ENCODE measurements at regions not wholly inside any gene's neighbourhood (a gene's known extent, or its start where the extent isn't known, plus 50 kb on each side); places are given as distances from the start of the nearest gene placed in this dataset.

DNA sequence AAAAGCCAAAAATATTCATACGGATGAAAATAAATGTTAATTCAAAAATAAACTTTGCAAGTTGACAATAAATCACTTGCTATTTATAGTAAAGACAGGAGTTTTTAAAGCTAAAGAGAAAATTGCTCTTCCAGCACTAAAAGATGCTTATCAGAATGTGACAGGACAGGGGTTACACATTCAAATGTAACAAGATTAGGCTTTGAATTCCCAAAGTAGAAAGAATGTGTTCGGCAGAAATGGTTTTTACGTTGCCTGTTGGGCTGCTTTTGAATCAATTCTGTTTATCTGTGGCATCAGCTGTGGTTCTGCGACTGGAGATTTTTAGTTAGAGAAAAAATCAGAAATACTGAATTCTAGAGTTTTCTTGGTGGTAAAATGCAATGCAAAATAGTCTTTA is 669.4 kb downstream of the CPS1 start:
- no peak for DNase-seq (ENCODE audit: low read depth)

- no peak for DNase-seq (ENCODE audit: low read depth)
Measured at GRCh38 chr2:211228559-211228958, 672.2 kb downstream of the CPS1 start.

- DNase-seq (ENCODE audit: low read depth), result no peak
Measured at GRCh38 chr2:211237586-211238275, 681.3 kb downstream of the CPS1 start.

DNA sequence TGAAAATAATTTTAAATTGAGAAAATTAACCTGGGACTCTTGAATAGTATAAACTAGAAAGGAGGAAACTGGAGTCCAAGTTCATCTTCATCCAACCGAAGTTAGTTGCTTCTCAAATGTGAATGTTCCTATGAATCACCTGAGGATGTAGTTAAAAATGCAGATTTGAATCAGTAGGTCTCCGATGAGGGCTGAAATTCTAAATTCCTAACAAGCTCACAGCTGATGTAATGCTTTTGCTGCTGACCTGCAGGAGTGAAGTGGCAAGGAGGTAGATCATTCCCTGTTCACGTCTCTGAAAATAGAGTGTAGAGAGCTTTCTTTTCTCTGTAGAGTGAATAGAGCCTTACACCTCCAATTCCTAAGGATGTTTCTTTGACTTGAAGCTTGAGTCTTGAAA is 685.5 kb downstream of the CPS1 start:
- no peak for DNase-seq (ENCODE audit: low read depth)

GRCh38 chr2:211247751-211248150 is 691.4 kb downstream of the CPS1 start:
- no peak for DNase-seq (ENCODE audit: low read depth)

DNA sequence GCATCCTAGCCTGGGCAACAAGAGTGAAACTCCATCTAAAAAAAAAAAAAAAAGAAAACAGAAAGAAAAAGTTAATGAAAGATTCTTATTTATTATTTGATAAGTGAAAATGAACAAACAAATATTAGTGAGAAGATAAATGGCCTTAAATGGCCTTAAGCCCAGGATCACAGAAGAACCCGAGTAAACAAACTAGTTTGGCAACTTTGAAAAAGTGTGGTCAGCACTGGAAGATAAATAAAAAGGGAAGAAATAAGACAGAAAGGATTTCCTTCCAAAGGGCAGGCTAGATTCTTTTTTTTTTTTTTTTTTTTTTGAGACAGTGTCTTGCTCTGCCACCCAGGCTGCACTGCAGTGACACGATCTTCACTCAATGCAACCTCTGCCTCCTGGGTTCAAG is 692.4 kb downstream of the CPS1 start:
- no peak for DNase-seq (ENCODE audit: low read depth)

- DNase-seq (ENCODE audit: low read depth), result no peak
Measured at GRCh38 chr2:211251016-211251415, 694.6 kb downstream of the CPS1 start.

DNA sequence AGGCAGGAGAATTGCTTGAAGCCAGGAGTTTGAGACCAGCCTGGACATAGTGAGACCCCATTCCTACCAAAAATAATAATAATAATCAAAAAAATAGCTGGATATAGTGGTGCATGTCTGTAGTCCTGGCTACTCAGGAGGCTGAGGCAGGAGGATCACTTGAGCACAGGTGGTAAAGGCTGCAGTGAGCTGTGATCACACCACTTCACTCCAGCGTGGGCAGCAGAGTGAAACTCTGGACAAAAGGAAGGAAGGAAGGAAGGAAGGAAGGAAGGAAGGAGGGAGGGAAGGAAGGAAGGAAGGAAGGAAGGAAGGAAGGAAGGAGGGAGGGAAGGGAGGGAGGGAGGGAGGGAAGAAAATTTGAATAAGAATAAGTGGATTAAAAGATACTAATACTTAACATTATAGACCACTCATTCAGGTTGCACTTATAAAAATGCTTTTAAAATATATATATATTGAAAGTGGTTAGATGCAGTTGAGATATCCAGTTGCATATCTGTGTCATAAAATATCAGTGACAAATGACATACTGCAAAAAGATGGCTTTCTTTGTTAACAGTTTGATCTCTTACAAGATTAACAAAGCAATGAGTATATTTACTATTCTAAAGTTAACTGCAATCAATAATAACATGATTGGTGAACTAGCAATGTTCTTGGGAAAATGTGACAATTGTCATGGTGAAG is 702.4 kb downstream of the CPS1 start:
- DNase-seq (ENCODE audit: low read depth), result no peak

- DNase-seq (ENCODE audit: low read depth), result no peak
Measured at GRCh38 chr2:211259831-211260476, 703.6 kb downstream of the CPS1 start.

GRCh38 chr2:211270257-211270656 is 713.9 kb downstream of the CPS1 start:
- DNase-seq (ENCODE audit: low read depth), result no peak

GRCh38 chr2:211281430-211282073 is 725.2 kb downstream of the CPS1 start:
- DNase-seq (ENCODE audit: low read depth), result no peak

- no peak for DNase-seq (ENCODE audit: low read depth)
Measured at GRCh38 chr2:211302676-211303075, 746.3 kb downstream of the CPS1 start.

DNA sequence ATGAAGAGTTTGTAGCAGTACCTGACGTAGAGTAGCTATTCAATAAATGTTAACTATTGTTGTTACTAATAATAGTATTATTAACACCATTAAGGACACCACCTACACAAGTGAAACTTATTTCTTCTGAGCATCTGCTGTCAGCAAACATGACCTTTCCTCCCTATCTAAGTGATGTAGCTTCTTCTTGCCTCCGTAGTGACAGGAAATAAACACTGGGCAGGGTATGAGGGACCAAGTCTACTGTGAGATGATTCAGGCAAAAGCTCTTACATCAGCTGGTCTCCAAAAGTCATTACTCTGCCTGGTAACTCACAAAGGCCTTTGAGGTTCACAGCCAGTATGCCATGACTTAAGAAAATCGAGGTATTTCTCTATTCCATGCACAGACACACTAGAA is 750.5 kb downstream of the CPS1 start:
- no peak for DNase-seq (ENCODE audit: low read depth)
